ENCODE measurements at regions not wholly inside any gene's neighbourhood (a gene's known extent, or its start where the extent isn't known, plus 50 kb on each side); places are given as distances from the start of the nearest gene placed in this dataset.

DNA sequence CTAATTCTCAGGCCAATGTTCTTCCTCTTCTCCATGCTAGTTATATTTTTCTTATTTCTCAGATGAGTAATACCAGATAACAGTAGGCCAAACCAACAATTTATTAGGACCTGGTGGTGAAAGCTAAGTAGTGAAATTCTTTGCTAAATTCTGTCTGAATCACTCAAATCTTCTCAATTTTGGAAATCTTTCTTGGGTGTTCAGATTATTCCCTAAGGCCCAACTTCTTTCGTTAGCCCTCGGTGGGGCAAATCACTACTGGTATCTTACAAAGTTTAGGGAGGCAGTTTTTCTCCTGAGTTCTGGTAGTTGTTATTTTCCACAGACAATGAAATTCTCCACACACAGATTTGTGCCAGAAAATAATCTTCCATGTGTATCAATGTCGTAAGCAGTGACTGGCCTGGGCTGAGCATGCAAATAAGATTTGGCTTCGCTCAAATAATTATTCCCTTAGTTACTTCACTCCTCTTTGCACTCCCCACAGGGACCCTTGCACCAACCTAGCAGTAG, 443.5 kb upstream of the SLC14A2 start:
- Mint-ChIP-seq H3K27me3 (ENCODE audit: unreplicated experiment) (no peaks in the 10 kb centered on the region), H3K4me3 (ENCODE audit: unreplicated experiment) (no peak overlapping the region), H3K9me3 (ENCODE audit: unreplicated experiment) (peaks cover 4% of the 10 kb centered on the region), H3K36me3 (ENCODE audit: unreplicated experiment) (no peaks in the 10 kb centered on the region), H3K27ac (ENCODE audit: unreplicated experiment) (no peak overlapping the region), H3K4me1 (ENCODE audit: unreplicated experiment) (peaks cover 22% of the 10 kb centered on the region)
- no peak for DNase-seq (ENCODE audit: extremely low spot score, unreplicated experiment)
- TF ChIP-seq, protein P1, sequence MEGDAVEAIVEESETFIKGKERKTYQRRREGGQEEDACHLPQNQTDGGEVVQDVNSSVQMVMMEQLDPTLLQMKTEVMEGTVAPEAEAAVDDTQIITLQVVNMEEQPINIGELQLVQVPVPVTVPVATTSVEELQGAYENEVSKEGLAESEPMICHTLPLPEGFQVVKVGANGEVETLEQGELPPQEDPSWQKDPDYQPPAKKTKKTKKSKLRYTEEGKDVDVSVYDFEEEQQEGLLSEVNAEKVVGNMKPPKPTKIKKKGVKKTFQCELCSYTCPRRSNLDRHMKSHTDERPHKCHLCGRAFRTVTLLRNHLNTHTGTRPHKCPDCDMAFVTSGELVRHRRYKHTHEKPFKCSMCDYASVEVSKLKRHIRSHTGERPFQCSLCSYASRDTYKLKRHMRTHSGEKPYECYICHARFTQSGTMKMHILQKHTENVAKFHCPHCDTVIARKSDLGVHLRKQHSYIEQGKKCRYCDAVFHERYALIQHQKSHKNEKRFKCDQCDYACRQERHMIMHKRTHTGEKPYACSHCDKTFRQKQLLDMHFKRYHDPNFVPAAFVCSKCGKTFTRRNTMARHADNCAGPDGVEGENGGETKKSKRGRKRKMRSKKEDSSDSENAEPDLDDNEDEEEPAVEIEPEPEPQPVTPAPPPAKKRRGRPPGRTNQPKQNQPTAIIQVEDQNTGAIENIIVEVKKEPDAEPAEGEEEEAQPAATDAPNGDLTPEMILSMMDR (IDR thresholded peaks at IDR 0.05): no peak

DNA sequence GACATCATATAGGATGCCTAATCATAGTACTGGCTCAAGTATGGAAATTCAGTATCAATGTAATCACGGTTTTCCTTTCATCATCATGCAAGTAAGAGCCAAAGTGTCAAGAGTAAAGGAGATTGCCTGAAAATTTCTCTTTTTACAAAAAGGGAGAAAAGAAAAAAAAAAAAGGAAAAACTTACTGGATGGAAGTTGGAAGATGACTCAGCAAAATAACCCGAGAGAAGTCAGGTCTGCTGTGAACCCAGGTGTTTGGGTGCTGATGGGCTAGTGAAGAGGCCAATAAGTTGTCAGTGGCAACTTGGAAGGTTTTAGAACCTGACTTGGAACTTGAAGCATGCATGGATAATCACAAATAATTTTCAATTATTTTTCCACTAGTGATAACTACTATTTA, 441.9 kb upstream of the SLC14A2 start:
- Mint-ChIP-seq H3K27ac (ENCODE audit: unreplicated experiment) (no peak overlapping the region), H3K36me3 (ENCODE audit: unreplicated experiment) (no peaks in the 10 kb centered on the region), H3K9me3 (ENCODE audit: unreplicated experiment) (peaks cover 5% of the 10 kb centered on the region), H3K4me3 (ENCODE audit: unreplicated experiment) (no peak overlapping the region), H3K4me1 (ENCODE audit: unreplicated experiment) (peaks cover 18% of the 10 kb centered on the region), H3K27me3 (ENCODE audit: unreplicated experiment) (no peaks in the 10 kb centered on the region)
- TF ChIP-seq, protein P1 (IDR thresholded peaks at IDR 0.05): no peak
- no peak for DNase-seq (ENCODE audit: extremely low spot score, unreplicated experiment)

DNA sequence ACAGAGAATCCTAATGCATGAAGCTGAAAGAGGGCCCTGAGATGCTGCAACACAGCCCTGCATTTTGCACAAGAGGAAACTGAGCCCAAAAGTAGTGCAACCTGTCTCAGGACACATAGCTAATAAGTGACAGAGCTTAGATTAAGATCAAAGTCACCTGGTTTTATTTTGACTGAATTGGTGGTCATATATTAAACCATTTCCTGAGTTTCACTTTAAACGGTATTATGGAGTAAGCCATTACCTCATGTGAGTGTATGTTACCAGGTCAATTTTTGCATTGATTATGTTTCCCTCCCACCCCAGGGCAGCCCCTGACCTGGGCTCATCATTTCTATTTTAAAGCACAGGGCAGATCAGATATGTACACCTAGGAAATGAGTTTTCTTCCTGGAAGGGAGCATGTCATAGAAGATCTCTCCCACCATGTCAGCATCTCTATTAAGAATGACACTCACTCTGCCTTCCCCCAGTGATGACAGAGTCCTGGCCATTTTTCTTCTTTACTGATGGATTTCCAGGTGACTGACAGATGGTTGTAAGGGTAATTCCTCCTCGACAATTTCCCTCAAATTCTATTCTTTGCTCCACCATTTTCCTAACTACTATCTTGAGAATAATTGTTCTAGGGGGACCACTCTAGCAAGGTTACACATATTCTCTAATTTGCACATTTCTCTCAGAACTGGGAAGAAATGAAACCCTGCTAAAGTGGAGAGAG, 441.3 kb upstream of the SLC14A2 start:
- TF ChIP-seq, protein P1 (IDR thresholded peaks at IDR 0.05): no peak
- no peak for DNase-seq (ENCODE audit: extremely low spot score, unreplicated experiment)
- H3K27me3 Mint-ChIP-seq (ENCODE audit: unreplicated experiment): no peaks in the 10 kb centered on the region
- no peak overlapping the region for H3K27ac Mint-ChIP-seq (ENCODE audit: unreplicated experiment)
- H3K4me1 Mint-ChIP-seq (ENCODE audit: unreplicated experiment): peaks cover 20% of the 10 kb centered on the region
- H3K4me3 Mint-ChIP-seq (ENCODE audit: unreplicated experiment): no peak overlapping the region
- no peaks in the 10 kb centered on the region for H3K36me3 Mint-ChIP-seq (ENCODE audit: unreplicated experiment)
- H3K9me3 Mint-ChIP-seq (ENCODE audit: unreplicated experiment): peaks cover 5% of the 10 kb centered on the region

DNA sequence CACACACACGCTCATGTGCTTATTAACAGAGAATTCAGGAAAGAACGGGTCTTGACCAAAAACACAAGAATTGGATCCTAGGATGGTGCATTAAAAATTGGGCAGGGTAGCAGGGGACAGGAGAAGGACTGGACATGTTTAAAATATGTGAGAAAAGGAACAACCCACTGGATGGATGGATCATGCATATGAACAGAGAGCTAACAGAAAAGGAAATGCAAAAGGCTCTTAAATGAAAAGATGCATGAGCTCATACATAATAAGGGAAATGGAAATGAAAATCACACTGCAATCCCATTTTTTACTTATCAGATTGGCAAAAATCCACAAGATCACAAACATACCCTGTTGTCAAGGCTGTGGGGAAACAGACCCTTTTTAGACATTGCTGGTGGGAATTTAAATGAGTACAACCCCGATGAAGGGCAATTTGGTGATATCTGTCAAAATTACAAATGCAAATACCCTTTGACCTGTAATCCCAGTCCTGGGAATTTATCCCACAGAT, 440.6 kb upstream of the SLC14A2 start:
- Mint-ChIP-seq H3K4me3 (ENCODE audit: unreplicated experiment) (no peak overlapping the region), H3K36me3 (ENCODE audit: unreplicated experiment) (no peaks in the 10 kb centered on the region), H3K4me1 (ENCODE audit: unreplicated experiment) (peaks cover 14% of the 10 kb centered on the region), H3K27ac (ENCODE audit: unreplicated experiment) (no peak overlapping the region), H3K9me3 (ENCODE audit: unreplicated experiment) (peaks cover 5% of the 10 kb centered on the region), H3K27me3 (ENCODE audit: unreplicated experiment) (no peaks in the 10 kb centered on the region)
- TF ChIP-seq, protein P1 (IDR thresholded peaks at IDR 0.05): no peak
- DNase-seq (ENCODE audit: extremely low spot score, unreplicated experiment): no peak

DNA sequence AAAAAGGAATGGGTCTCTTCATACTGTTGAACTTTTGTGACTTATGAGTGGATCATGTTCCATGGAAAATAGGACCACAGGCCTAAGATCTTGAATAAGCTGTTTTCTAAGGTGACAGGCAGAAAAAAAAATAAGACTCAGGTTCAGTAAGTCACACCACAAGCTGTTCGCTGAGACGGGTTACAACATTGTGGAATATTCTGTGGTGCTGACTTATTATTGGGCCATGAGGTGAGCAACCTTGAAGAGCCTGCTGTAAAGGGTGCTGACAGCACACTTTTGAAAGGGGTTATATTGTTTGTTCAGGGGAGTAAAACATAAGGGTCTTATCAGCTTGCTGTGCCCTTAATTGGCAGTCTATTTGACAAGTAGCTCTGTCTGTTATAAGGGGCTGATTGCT, 439.8 kb upstream of the SLC14A2 start:
- Mint-ChIP-seq H3K9me3 (ENCODE audit: unreplicated experiment) (peaks cover 5% of the 10 kb centered on the region), H3K4me3 (ENCODE audit: unreplicated experiment) (no peak overlapping the region), H3K27me3 (ENCODE audit: unreplicated experiment) (no peaks in the 10 kb centered on the region), H3K4me1 (ENCODE audit: unreplicated experiment) (peaks cover 7% of the 10 kb centered on the region), H3K27ac (ENCODE audit: unreplicated experiment) (no peak overlapping the region), H3K36me3 (ENCODE audit: unreplicated experiment) (no peaks in the 10 kb centered on the region)
- TF ChIP-seq, protein P1 (IDR thresholded peaks at IDR 0.05): no peak
- no peak for DNase-seq (ENCODE audit: extremely low spot score, unreplicated experiment)

Data from osteocyte (in vitro differentiated cells).